ENCODE measurements at regions not wholly inside any gene's neighbourhood (a gene's known extent, or its start where the extent isn't known, plus 50 kb on each side); places are given as distances from the start of the nearest gene placed in this dataset.
A peak's percentile ranks its signal among the peaks of the same experiment; 100 is the strongest.

- DNase-seq = no peak
These were observed 96.2 kb downstream of the EMX2 start for GRCh38 chr10:117638664-117639200.

GRCh38 chr10:117640406-117640805 lies 97.9 kb downstream of the EMX2 start:
- no peak for DNase-seq

- no peak for DNase-seq
These were observed 104.2 kb downstream of the EMX2 start for GRCh38 chr10:117646718-117647117.

- DNase-seq = no peak
These were observed 104.8 kb downstream of the EMX2 start for GRCh38 chr10:117647306-117647705.

GRCh38 chr10:117651121-117651520 lies 108.6 kb downstream of the EMX2 start:
- DNase-seq = no peak

- no peak for DNase-seq
These were observed 110.0 kb downstream of the EMX2 start for GRCh38 chr10:117652228-117653169.

GRCh38 chr10:117653170-117653515 lies 110.6 kb downstream of the EMX2 start:
- DNase-seq = no peak

GRCh38 chr10:117654105-117654504 lies 111.6 kb downstream of the EMX2 start:
- no peak for DNase-seq

GRCh38 chr10:117656385-117657367 lies 114.1 kb downstream of the EMX2 start:
- no peak for DNase-seq

- DNase-seq = no peak
These were observed 118.8 kb downstream of the EMX2 start for GRCh38 chr10:117661316-117661715.

GRCh38 chr10:117662126-117662525 lies 119.6 kb downstream of the EMX2 start:
- DNase-seq = no peak

- DNase-seq = no peak
These were observed 120.4 kb downstream of the EMX2 start for GRCh38 chr10:117662751-117663540.

GRCh38 chr10:117663750-117664149 lies 121.2 kb downstream of the EMX2 start:
- DNase-seq = peak; percentile 1

GRCh38 chr10:117664288-117664687 lies 121.7 kb downstream of the EMX2 start:
- DNase-seq = no peak

- no peak for DNase-seq
These were observed 123.6 kb downstream of the EMX2 start for GRCh38 chr10:117666166-117666565.

- no peak for DNase-seq
These were observed 124.4 kb downstream of the EMX2 start for GRCh38 chr10:117666965-117667364.

GRCh38 chr10:117667831-117668230 lies 125.3 kb downstream of the EMX2 start:
- no peak for DNase-seq

GRCh38 chr10:117668327-117669008 lies 125.9 kb downstream of the EMX2 start:
- no peak for DNase-seq

GRCh38 chr10:117669122-117669521 lies 126.6 kb downstream of the EMX2 start:
- no peak for DNase-seq

GRCh38 chr10:117670116-117670904 lies 127.8 kb downstream of the EMX2 start:
- no peak for DNase-seq
